Sigmoid colon (tissue), 6 donors: ENCODE measurements at regions not wholly inside any gene's neighbourhood (a gene's known extent, or its start where the extent isn't known, plus 50 kb on each side); places are given as distances from the start of the nearest gene placed in this dataset.
A peak's percentile ranks its signal among the peaks of the same experiment; 100 is the strongest.

Experiments used
- DNase-seq: peaks from one replicate; pipeline ENCODE4 v3.0.0-alpha.2; 2019
- H3K27ac ChIP-seq, 4 donors: fragments of 200-600 bp; sonication (generic); one replicate each; pipeline ENCODE4 v1.5.1; 2016 to 2019; ENCODE audit warnings: mild to moderate bottlenecking in 1 of 4
- H3K27me3 ChIP-seq, 3 donors: fragments of 200-600 bp; sonication (generic); one replicate each; pipeline ENCODE4 v1.5.1; 2019; ENCODE audit warnings: mild to moderate bottlenecking in 1 of 3
- H3K36me3 ChIP-seq, 4 donors: fragments of 200-600 bp; sonication (generic); one replicate each; pipeline ENCODE4 v1.5.1; 2016 to 2019
- H3K4me1 ChIP-seq, 4 donors: fragments of 200-600 bp; sonication (generic); one replicate each; pipeline ENCODE4 v1.5.1; 2017 to 2019
- H3K4me3 ChIP-seq, 4 donors: fragments of 200-600 bp; sonication (generic); one replicate each; pipeline ENCODE4 v1.5.1; 2017 to 2019; ENCODE audit warnings: mild to moderate bottlenecking in 2 of 4, moderate library complexity in 1 of 4
- H3K9me3 ChIP-seq, 4 donors: fragments of 200-600 bp in 3 of 4; sonication (generic) in 3 of 4; one replicate each; pipeline versions ENCODE4 v1.5.1 to v1.6.1; 2013 to 2019
- EP300 ChIP-seq, 4 donors: sonication (generic); formaldehyde crosslinking; IDR thresholded peaks; one replicate each; pipeline ENCODE4 v1.6.1; 2017; ENCODE audit warnings: antibody characterized with exemption in 4 of 4
- POLR2A ChIP-seq, 2 donors: fragments of 450-650 bp; IDR thresholded peaks; one replicate each; pipeline ENCODE4 v1.6.1; 2016; ENCODE audit warnings: antibody characterized with exemption in 2 of 2, mild to moderate bottlenecking in 2 of 2, moderate library complexity in 2 of 2
- POLR2AphosphoS5 ChIP-seq, 4 donors: sonication (generic); formaldehyde crosslinking; IDR thresholded peaks; one replicate each; pipeline ENCODE4 v1.6.1; 2017; ENCODE audit warnings: antibody characterized with exemption in 4 of 4
- WGBS, 2 donors: extraction: QIAGEN DNeasy Blood & Tissue Kit; methylation state at CpG; one replicate each; pipeline ENCODE4 v1.1.7; 2013; 5-methylcytosine and 5-hydroxymethylcytosine counted together
- intact Hi-C: fragments of 100-400 bp; cut with DNase I; formaldehyde crosslinking; loops from one replicate; pipeline ENCODE4 v1.15.1; 2023
- TF ChIP-seq, protein P1 (sequence below), 4 experiments: fragments of 450-650 bp in 3 of 4; fragments of 200-600 bp in 1 of 4; IDR thresholded peaks; one replicate each; pipeline ENCODE4 v1.5.1; 2016 to 2019; ENCODE audit warnings: antibody characterized with exemption in 4 of 4, mild to moderate bottlenecking in 3 of 4, moderate library complexity in 2 of 4
- donor health status: healthy with polysubstance abuse.
- donor health status: healthy.

DNA sequence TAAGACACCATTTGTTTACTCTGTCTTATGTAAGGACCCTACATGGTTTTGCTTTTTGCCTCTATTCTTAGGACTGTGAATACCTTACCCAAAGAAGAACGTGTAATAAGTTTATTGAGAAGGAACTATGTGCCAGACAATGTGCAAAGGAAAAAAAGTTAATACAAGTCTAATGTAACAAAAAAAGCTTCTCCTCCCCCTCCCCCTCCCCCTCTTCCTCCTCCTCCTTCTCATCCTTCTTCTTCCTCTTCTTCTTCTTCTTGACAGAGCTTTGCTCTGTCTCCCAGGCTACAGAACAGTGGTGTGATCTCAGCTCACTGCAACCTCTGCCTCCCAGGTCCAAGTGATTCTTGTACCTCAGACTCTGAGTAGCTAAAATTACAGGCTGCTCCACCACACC is 50.9 kb upstream of the MITF start:
- Histone ChIP-seq H3K27me3 (no peaks in the 10 kb centered on the region), H3K27ac (no peak overlapping the region), H3K4me1 (peaks cover 0 to 15% (median 10%) of the 10 kb centered on the region in 4 donors), H3K36me3 (no peaks in the 10 kb centered on the region), H3K4me3 (no peak overlapping the region), H3K9me3 (no peaks in the 10 kb centered on the region)
- TF ChIP-seq EP300 (IDR thresholded peaks at IDR 0.05) (no peak), POLR2A (IDR thresholded peaks at IDR 0.05) (no peak), POLR2AphosphoS5 (IDR thresholded peaks at IDR 0.05) (no peak)
- TF ChIP-seq, protein P1, sequence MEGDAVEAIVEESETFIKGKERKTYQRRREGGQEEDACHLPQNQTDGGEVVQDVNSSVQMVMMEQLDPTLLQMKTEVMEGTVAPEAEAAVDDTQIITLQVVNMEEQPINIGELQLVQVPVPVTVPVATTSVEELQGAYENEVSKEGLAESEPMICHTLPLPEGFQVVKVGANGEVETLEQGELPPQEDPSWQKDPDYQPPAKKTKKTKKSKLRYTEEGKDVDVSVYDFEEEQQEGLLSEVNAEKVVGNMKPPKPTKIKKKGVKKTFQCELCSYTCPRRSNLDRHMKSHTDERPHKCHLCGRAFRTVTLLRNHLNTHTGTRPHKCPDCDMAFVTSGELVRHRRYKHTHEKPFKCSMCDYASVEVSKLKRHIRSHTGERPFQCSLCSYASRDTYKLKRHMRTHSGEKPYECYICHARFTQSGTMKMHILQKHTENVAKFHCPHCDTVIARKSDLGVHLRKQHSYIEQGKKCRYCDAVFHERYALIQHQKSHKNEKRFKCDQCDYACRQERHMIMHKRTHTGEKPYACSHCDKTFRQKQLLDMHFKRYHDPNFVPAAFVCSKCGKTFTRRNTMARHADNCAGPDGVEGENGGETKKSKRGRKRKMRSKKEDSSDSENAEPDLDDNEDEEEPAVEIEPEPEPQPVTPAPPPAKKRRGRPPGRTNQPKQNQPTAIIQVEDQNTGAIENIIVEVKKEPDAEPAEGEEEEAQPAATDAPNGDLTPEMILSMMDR (IDR thresholded peaks at IDR 0.05): no peak
- intact Hi-C loops: no loop called here
- DNase-seq: no peak
- 80 to 87% methylated on average over 1 of the region's 1 CpG for WGBS, 2 donors

DNA sequence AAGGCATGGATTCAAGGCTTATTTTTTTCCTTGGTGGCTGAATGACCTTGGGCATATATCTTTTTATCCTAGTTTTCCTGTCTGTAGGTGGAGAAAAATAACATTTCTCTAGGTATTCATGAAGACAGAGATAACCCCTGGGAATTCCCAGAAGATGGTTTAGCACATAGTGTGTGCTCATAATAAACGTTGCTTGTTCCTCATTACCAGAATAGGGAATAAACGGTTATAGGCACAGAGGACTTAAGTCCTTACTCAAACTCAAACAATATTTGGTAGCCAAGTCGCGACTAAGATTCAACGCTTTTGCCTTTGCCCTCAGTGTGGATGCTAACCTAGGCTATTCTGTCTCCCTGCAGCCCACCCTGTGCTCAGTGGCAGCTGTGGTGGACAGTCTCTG is 51.6 kb upstream of the MITF start:
- intact Hi-C loops: no loop called here
- Histone ChIP-seq H3K4me3 (no peak overlapping the region), H3K4me1 (peaks cover 0 to 22% (median 15%) of the 10 kb centered on the region in 4 donors), H3K27me3 (no peaks in the 10 kb centered on the region), H3K9me3 (no peaks in the 10 kb centered on the region), H3K36me3 (no peaks in the 10 kb centered on the region), H3K27ac (peak overlapping the region in 1 of 4 donors; percentile 62)
- TF ChIP-seq EP300 (IDR thresholded peaks at IDR 0.05) (no peak), POLR2AphosphoS5 (IDR thresholded peaks at IDR 0.05) (no peak), POLR2A (IDR thresholded peaks at IDR 0.05) (no peak)
- TF ChIP-seq, protein P1 (IDR thresholded peaks at IDR 0.05): no peak
- 87 to 89% methylated on average over 5 of the region's 5 CpGs for WGBS, 2 donors
- DNase-seq: no peak

DNA sequence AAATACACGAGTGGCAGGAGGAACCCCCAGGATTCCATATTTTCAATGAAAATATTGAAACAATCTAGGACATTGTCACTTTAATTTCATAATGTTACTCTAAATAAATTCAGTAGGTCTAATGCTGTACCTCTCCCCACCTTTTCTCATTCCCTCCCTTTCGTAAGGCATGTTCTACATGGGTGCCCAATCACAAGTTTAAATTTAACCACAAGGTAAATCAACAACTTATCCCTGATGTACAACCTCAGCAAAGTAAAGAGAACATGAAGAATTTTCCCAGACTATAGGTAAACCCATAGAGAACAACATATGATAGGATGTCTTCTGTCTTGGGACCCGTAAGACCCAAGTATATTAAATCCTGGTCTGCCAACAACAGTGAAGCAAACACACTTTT is 53.2 kb upstream of the MITF start:
- WGBS, 2 donors: 66 to 87% methylated on average over 3 of the region's 3 CpGs
- no peak for TF ChIP-seq EP300 (IDR thresholded peaks at IDR 0.05)
- TF ChIP-seq POLR2A (IDR thresholded peaks at IDR 0.05): no peak
- TF ChIP-seq, protein P1 (IDR thresholded peaks at IDR 0.05): no peak
- no peak for TF ChIP-seq POLR2AphosphoS5 (IDR thresholded peaks at IDR 0.05)
- H3K9me3 ChIP-seq: no peaks in the 10 kb centered on the region
- no peaks in the 10 kb centered on the region for H3K36me3 ChIP-seq
- intact Hi-C loops: no loop called here
- H3K27me3 ChIP-seq: no peaks in the 10 kb centered on the region
- H3K27ac ChIP-seq: peak overlapping the region in 1 of 4 donors; percentile 62
- no peak for DNase-seq
- H3K4me1 ChIP-seq: peaks cover 0 to 21% (median 13%) of the 10 kb centered on the region in 4 donors
- no peak overlapping the region for H3K4me3 ChIP-seq

DNA sequence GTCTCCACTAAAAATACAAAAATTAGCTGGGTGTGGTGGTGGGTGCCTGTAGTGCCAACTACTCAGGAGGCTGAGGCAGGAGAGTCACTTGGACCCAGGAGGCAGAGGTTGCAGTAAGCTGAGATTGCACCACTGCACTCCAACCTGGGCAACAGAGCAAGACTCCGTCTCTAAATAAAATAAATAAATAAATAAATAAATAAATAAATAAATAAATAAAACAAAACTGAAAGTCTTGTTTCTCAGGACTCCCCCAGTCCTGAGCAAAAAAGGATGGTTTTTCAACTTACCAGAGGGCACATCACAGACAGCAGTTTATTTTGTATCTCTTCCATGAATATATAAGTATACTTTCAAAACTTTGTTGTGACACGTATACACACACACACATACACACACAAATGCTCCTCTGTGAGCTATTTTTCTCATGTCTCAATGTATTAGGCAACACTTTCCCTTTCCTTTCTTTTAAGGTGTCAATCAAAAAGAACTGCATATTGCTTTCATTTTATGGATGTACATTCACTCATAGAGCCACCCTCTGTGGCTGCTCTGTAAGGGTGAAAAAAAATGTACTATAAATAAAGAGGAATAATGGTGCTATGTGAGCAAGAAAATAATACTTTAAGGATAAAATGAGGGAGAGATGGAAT is 54.8 kb upstream of the MITF start:
- Histone ChIP-seq H3K36me3 (no peaks in the 10 kb centered on the region), H3K27me3 (no peaks in the 10 kb centered on the region), H3K27ac (no peak overlapping the region), H3K4me3 (no peak overlapping the region), H3K4me1 (peaks cover 0 to 18% (median 11%) of the 10 kb centered on the region in 4 donors), H3K9me3 (no peaks in the 10 kb centered on the region)
- WGBS, 2 donors: 85 to 94% methylated on average over 2 of the region's 2 CpGs
- intact Hi-C loops: no loop called here
- TF ChIP-seq POLR2AphosphoS5 (IDR thresholded peaks at IDR 0.05) (no peak), EP300 (IDR thresholded peaks at IDR 0.05) (no peak), POLR2A (IDR thresholded peaks at IDR 0.05) (no peak)
- TF ChIP-seq, protein P1 (IDR thresholded peaks at IDR 0.05): no peak
- no peak for DNase-seq
